K562 (cell line): ENCODE measurements at regions not wholly inside any gene's neighbourhood (a gene's known extent, or its start where the extent isn't known, plus 50 kb on each side); places are given as distances from the start of the nearest gene placed in this dataset.

Experiments used
- ADNP ChIP-seq: fragments of 200-800 bp; sonication (Bioruptor generic); IDR thresholded peaks from 2 replicates; pipeline ENCODE4 v1.6.1; 2016; ENCODE audit warnings: missing genetic modification characterization, missing compliant biosample characterization
- CBFA2T2 ChIP-seq: fragments of 450-650 bp; conservative IDR thresholded peaks from 2 replicates; pipeline ENCODE4 v1.6.1; 2017; ENCODE audit warnings: mild to moderate bottlenecking
- GATAD2A ChIP-seq: fragments of 450-650 bp; IDR thresholded peaks from 2 replicates; pipeline ENCODE4 v1.6.1; 2017
- JUNB ChIP-seq: fragments of 450-650 bp; formaldehyde crosslinking; conservative IDR thresholded peaks from 2 replicates; pipeline ENCODE4 v1.4.0; 2020; ENCODE audit warnings: mild to moderate bottlenecking
- KLF6 ChIP-seq: fragments of 250-450 bp; sonication (Bioruptor Pico); IDR thresholded peaks from 2 replicates; pipeline ENCODE4 v1.4.0; 2020; ENCODE audit warnings: mild to moderate bottlenecking, moderate library complexity, borderline replicate concordance
- MYBL2 ChIP-seq, 2 experiments: fragments of 450-650 bp in 1 of 2; sonication (generic) in 1 of 2; formaldehyde crosslinking in 1 of 2; IDR thresholded peaks; 2 replicates each; pipeline versions ENCODE4 v1.6.1 to v1.8.1; 2017 to 2022; ENCODE audit warnings: borderline replicate concordance in 1 of 2, inconsistent platforms in 1 of 2, low read depth in 1 of 2, mild to moderate bottlenecking in 1 of 2, missing genetic modification reagents in 1 of 2, moderate library complexity in 1 of 2
- POU5F1 ChIP-seq: fragments of 150-350 bp; IDR thresholded peaks from 2 replicates; pipeline ENCODE4 v1.6.1; 2014; ENCODE audit warnings: borderline replicate concordance, low read length, low read depth, mild to moderate bottlenecking; ENCODE audit not compliant: partially characterized antibody
- SREBF2 ChIP-seq: sonication (generic); formaldehyde crosslinking; IDR thresholded peaks from 2 replicates; pipeline ENCODE4 v1.4.0; 2020; ENCODE audit warnings: mild to moderate bottlenecking, missing genetic modification reagents
- TAL1 ChIP-seq: fragments of 450-650 bp; IDR thresholded peaks from 2 replicates; pipeline ENCODE4 v1.6.1; 2016; ENCODE audit warnings: mild to moderate bottlenecking
- TOE1 ChIP-seq, 2 experiments: fragments of 450-650 bp in 1 of 2; sonication (generic) in 1 of 2; formaldehyde crosslinking in 1 of 2; IDR thresholded peaks; 2 replicates each; pipeline versions ENCODE4 v1.7.1 to v1.8.0; 2016 to 2022; ENCODE audit warnings: borderline replicate concordance in 2 of 2, mild to moderate bottlenecking in 2 of 2, antibody characterized with exemption in 1 of 2, inconsistent platforms in 1 of 2, low read depth in 1 of 2, missing genetic modification reagents in 1 of 2, moderate library complexity in 1 of 2
- ZC3H11A ChIP-seq: IDR thresholded peaks from 2 replicates; pipeline ENCODE4 v1.6.1; 2012; ENCODE audit warnings: low read depth, low read length, improper control_type of control experiment
- ZNF354B ChIP-seq: fragments of 250-450 bp; sonication (Bioruptor Pico); IDR thresholded peaks from 2 replicates; pipeline ENCODE4 v1.4.0; 2020
- TF ChIP-seq, protein P1 (sequence below): fragments of 450-650 bp; IDR thresholded peaks from 2 replicates; pipeline ENCODE4 v1.6.1; 2017; ENCODE audit warnings: antibody characterized with exemption, mild to moderate bottlenecking
- TF ChIP-seq, protein P2 (sequence below): fragments of 250-450 bp; sonication (Bioruptor Pico); IDR thresholded peaks from 2 replicates; pipeline ENCODE4 v1.5.0; 2021; ENCODE audit warnings: mild to moderate bottlenecking, borderline replicate concordance
- TF ChIP-seq, protein P3 (sequence below): fragments of 450-650 bp; formaldehyde crosslinking; IDR thresholded peaks from 2 replicates; pipeline ENCODE4 v1.4.0; 2022; ENCODE audit warnings: missing genetic modification characterization
- TF ChIP-seq, protein P4 (sequence below): fragments of 450-650 bp; formaldehyde crosslinking; IDR thresholded peaks from 2 replicates; pipeline ENCODE4 v1.4.0; 2022; ENCODE audit warnings: mild to moderate bottlenecking, moderate library complexity

DNA sequence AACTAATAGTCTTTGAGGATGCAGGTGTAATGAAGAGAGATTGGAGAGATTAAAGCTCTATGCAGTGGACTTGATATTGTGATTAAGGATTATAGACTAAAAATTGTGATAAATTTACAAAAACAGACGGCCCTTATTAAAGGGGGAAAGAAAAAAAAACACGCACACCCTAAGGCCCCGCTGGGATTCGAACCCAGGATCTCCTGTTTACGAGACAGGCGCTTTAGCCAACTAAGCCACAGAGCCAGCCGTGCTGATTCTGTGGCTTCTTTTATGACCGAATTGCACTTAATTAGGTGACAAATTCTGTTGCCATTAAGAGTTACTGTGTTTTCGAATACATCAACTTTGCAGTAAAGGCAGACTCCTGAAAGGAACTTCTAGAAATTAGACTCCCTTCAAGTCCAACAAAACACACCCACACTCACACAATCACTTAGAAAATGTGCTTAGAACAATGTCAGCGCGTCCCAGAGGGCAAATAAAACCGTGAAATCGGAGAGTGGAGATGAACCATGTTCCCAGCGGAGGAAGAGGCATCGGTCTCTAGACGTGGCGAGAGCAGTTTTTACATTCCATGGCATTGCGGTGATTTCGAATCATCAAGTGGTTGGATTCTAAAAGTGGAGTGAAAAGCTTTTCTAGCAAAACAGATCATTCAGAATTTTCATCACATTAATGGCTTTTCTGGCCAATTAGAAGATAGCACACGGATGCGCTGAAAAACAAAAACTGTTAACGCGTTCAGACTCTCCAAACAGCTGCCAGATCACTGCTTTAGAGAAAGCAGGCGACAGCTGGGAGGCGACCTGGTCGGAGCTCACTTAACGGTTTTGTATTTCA lies 122.6 kb downstream of the GPX5 start (continued):
- TF ChIP-seq, protein P1, sequence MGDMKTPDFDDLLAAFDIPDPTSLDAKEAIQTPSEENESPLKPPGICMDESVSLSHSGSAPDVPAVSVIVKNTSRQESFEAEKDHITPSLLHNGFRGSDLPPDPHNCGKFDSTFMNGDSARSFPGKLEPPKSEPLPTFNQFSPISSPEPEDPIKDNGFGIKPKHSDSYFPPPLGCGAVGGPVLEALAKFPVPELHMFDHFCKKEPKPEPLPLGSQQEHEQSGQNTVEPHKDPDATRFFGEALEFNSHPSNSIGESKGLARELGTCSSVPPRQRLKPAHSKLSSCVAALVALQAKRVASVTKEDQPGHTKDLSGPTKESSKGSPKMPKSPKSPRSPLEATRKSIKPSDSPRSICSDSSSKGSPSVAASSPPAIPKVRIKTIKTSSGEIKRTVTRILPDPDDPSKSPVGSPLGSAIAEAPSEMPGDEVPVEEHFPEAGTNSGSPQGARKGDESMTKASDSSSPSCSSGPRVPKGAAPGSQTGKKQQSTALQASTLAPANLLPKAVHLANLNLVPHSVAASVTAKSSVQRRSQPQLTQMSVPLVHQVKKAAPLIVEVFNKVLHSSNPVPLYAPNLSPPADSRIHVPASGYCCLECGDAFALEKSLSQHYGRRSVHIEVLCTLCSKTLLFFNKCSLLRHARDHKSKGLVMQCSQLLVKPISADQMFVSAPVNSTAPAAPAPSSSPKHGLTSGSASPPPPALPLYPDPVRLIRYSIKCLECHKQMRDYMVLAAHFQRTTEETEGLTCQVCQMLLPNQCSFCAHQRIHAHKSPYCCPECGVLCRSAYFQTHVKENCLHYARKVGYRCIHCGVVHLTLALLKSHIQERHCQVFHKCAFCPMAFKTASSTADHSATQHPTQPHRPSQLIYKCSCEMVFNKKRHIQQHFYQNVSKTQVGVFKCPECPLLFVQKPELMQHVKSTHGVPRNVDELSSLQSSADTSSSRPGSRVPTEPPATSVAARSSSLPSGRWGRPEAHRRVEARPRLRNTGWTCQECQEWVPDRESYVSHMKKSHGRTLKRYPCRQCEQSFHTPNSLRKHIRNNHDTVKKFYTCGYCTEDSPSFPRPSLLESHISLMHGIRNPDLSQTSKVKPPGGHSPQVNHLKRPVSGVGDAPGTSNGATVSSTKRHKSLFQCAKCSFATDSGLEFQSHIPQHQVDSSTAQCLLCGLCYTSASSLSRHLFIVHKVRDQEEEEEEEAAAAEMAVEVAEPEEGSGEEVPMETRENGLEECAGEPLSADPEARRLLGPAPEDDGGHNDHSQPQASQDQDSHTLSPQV, result peak; percentile 54; the same call in 1 of the 2 replicates
- TF ChIP-seq POU5F1 (no peak), KLF6 (CRISPR knock-in tag) (no peak), ZNF354B (CRISPR knock-in tag) (no peak), MYBL2 (IDR thresholded peaks at IDR 0.05; ENCODE audit: low read depth) (peak; percentile 84), MYBL2 (CRISPR knock-in tag; IDR thresholded peaks at IDR 0.05; ENCODE audit: borderline replicate concordance) (no peak), TAL1 (no peak), JUNB (CRISPR knock-in tag) (no peak), ADNP (tag) (peak; percentile 85), CBFA2T2 (no peak), TOE1 (IDR thresholded peaks at IDR 0.05; ENCODE audit: borderline replicate concordance) (0 out of 2 replicates have a peak, but pooled peaks have one; percentile 39), TOE1 (CRISPR knock-in tag; IDR thresholded peaks at IDR 0.05; ENCODE audit: borderline replicate concordance, low read depth) (no peak), GATAD2A (no peak), SREBF2 (CRISPR knock-in tag) (no peak), ZC3H11A (no peak)
- TF ChIP-seq, protein P2, sequence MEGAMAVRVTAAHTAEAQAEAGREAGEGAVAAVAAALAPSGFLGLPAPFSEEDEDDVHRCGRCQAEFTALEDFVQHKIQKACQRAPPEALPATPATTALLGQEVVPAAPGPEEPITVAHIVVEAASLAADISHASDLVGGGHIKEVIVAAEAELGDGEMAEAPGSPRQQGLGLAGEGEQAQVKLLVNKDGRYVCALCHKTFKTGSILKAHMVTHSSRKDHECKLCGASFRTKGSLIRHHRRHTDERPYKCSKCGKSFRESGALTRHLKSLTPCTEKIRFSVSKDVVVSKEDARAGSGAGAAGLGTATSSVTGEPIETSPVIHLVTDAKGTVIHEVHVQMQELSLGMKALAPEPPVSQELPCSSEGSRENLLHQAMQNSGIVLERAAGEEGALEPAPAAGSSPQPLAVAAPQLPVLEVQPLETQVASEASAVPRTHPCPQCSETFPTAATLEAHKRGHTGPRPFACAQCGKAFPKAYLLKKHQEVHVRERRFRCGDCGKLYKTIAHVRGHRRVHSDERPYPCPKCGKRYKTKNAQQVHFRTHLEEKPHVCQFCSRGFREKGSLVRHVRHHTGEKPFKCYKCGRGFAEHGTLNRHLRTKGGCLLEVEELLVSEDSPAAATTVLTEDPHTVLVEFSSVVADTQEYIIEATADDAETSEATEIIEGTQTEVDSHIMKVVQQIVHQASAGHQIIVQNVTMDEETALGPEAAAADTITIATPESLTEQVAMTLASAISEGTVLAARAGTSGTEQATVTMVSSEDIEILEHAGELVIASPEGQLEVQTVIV (CRISPR knock-in tag), result no peak
- TF ChIP-seq, protein P3, sequence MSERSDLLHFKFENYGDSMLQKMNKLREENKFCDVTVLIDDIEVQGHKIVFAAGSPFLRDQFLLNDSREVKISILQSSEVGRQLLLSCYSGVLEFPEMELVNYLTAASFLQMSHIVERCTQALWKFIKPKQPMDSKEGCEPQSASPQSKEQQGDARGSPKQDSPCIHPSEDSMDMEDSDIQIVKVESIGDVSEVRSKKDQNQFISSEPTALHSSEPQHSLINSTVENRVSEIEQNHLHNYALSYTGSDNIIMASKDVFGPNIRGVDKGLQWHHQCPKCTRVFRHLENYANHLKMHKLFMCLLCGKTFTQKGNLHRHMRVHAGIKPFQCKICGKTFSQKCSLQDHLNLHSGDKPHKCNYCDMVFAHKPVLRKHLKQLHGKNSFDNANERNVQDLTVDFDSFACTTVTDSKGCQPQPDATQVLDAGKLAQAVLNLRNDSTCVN (CRISPR knock-in tag), result no peak
- TF ChIP-seq, protein P4, sequence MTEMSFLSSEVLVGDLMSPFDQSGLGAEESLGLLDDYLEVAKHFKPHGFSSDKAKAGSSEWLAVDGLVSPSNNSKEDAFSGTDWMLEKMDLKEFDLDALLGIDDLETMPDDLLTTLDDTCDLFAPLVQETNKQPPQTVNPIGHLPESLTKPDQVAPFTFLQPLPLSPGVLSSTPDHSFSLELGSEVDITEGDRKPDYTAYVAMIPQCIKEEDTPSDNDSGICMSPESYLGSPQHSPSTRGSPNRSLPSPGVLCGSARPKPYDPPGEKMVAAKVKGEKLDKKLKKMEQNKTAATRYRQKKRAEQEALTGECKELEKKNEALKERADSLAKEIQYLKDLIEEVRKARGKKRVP (CRISPR knock-in tag), result no peak
